H9 (cell line): ENCODE measurements at regions not wholly inside any gene's neighbourhood (a gene's known extent, or its start where the extent isn't known, plus 50 kb on each side); places are given as distances from the start of the nearest gene placed in this dataset.

ENCODE experiments used
- DNase-seq: peaks from one replicate; pipeline ENCODE4 v3.0.0-alpha.2; 2017
- H2AFZ ChIP-seq: one replicate; pipeline ENCODE4 v1.6.1; 2013; ENCODE audit warnings: mild to moderate bottlenecking, low read length, control low read depth, moderate library complexity
- H2AK5ac ChIP-seq: 2 replicates; pipeline ENCODE4 v1.6.1; 2013; ENCODE audit warnings: low read length, control low read depth, mixed read lengths; ENCODE audit not compliant: insufficient read length
- H2BK120ac ChIP-seq: one replicate; pipeline ENCODE4 v1.6.1; 2013; ENCODE audit warnings: low read depth, mild to moderate bottlenecking, low read length, control low read depth, inconsistent platforms; ENCODE audit not compliant: poor library complexity, severe bottlenecking
- H2BK12ac ChIP-seq: 2 replicates; pipeline ENCODE4 v1.6.1; 2013; ENCODE audit warnings: low read length, control low read depth, mixed read lengths, low read depth; ENCODE audit not compliant: insufficient read length
- H2BK15ac ChIP-seq: 2 replicates; pipeline ENCODE4 v1.6.1; 2013; ENCODE audit warnings: low read depth, low read length, control low read depth
- H2BK20ac ChIP-seq: one replicate; pipeline ENCODE4 v1.6.1; 2013; ENCODE audit warnings: low read depth, mild to moderate bottlenecking, low read length, control low read depth, inconsistent platforms; ENCODE audit not compliant: poor library complexity, severe bottlenecking
- H2BK5ac ChIP-seq: 2 replicates; pipeline ENCODE4 v1.6.1; 2013; ENCODE audit warnings: low read length, control low read depth, mixed read lengths; ENCODE audit not compliant: insufficient read length
- H3K14ac ChIP-seq: 2 replicates; pipeline ENCODE4 v1.6.1; 2013; ENCODE audit warnings: low read length, control low read depth; ENCODE audit not compliant: insufficient read depth
- H3K18ac ChIP-seq: 2 replicates; pipeline ENCODE4 v1.6.1; 2013; ENCODE audit warnings: low read depth, mild to moderate bottlenecking, mixed read lengths, low read length, control low read depth; ENCODE audit not compliant: insufficient read length
- H3K23ac ChIP-seq: 2 replicates; pipeline ENCODE4 v1.6.1; 2013; ENCODE audit warnings: low read length, control low read depth, mixed read lengths, low read depth; ENCODE audit not compliant: insufficient read length
- H3K23me2 ChIP-seq: 2 replicates; pipeline ENCODE4 v1.6.1; 2013; ENCODE audit warnings: low read depth, mild to moderate bottlenecking, mixed read lengths, low read length, control low read depth; ENCODE audit not compliant: insufficient read length, poor library complexity, severe bottlenecking
- H3K27ac ChIP-seq: 2 replicates; pipeline ENCODE4 v1.5.1; 2013; ENCODE audit warnings: low read length, control low read depth, mixed read lengths, low read depth; ENCODE audit not compliant: insufficient read length
- H3K27me3 ChIP-seq: 2 replicates; pipeline ENCODE4 v1.6.1; 2013; ENCODE audit warnings: low read length, control low read depth, inconsistent platforms; ENCODE audit not compliant: insufficient read depth
- H3K4ac ChIP-seq: 2 replicates; pipeline ENCODE4 v1.6.1; 2013; ENCODE audit warnings: low read depth, mild to moderate bottlenecking, control low read depth, inconsistent platforms, low read length, moderate library complexity
- H3K4me1 ChIP-seq: 2 replicates; pipeline ENCODE4 v1.6.1; 2013; ENCODE audit warnings: low read length, control low read depth, inconsistent platforms; ENCODE audit not compliant: insufficient read depth
- H3K4me2 ChIP-seq: 2 replicates; pipeline ENCODE4 v1.6.1; 2013; ENCODE audit warnings: low read length, control low read depth, mixed read lengths; ENCODE audit not compliant: insufficient read length, insufficient read depth
- H3K56ac ChIP-seq: 2 replicates; pipeline ENCODE4 v1.6.1; 2013; ENCODE audit warnings: low read depth, mild to moderate bottlenecking, mixed read lengths, low read length, control low read depth; ENCODE audit not compliant: insufficient read length
- H3K79me1 ChIP-seq: 2 replicates; pipeline ENCODE4 v1.6.1; 2013; ENCODE audit warnings: low read depth, mild to moderate bottlenecking, moderate library complexity, low read length, control low read depth, inconsistent platforms; ENCODE audit not compliant: insufficient read depth, poor library complexity, severe bottlenecking
- H3K79me2 ChIP-seq: 2 replicates; pipeline ENCODE4 v1.6.1; 2013; ENCODE audit warnings: low read length, control low read depth, inconsistent platforms; ENCODE audit not compliant: insufficient read depth
- H3K9ac ChIP-seq: 2 replicates; pipeline ENCODE4 v1.6.1; 2013; ENCODE audit warnings: low read length, control low read depth, mixed read lengths; ENCODE audit not compliant: insufficient read length; ENCODE audit errors: extremely low read depth
- H3K9me3 ChIP-seq: one replicate; pipeline ENCODE4 v1.6.1; 2013; ENCODE audit warnings: low read depth, low read length, inconsistent platforms; ENCODE audit not compliant: control insufficient read depth
- H3T11ph ChIP-seq: one replicate; pipeline ENCODE4 v1.6.1; 2013; ENCODE audit warnings: mild to moderate bottlenecking, low read length, control low read depth, inconsistent platforms
- H4K20me1 ChIP-seq: one replicate; pipeline ENCODE4 v1.6.1; 2013; ENCODE audit not compliant: control insufficient read depth, insufficient read length, insufficient read depth
- H4K5ac ChIP-seq: 2 replicates; pipeline ENCODE4 v1.6.1; 2013; ENCODE audit warnings: low read depth, mild to moderate bottlenecking, mixed read lengths, low read length, control low read depth; ENCODE audit not compliant: insufficient read length
- H4K8ac ChIP-seq: replicated peaks from 2 replicates; pipeline ENCODE4 v1.6.1; 2013; ENCODE audit warnings: low read length, control low read depth, mixed read lengths, low read depth; ENCODE audit not compliant: insufficient read length
- H4K91ac ChIP-seq: 2 replicates; pipeline ENCODE4 v1.6.1; 2013; ENCODE audit warnings: low read depth, mild to moderate bottlenecking, moderate library complexity, mixed read lengths, low read length, control low read depth; ENCODE audit not compliant: insufficient read length
- H3K27ac Mint-ChIP-seq, 3 experiments: 2 replicates in 2 of 3; 3 replicates in 1 of 3; pipeline ENCODE4 v1.8.0; 2020 to 2021; ENCODE audit warnings: mixed read lengths in 3 of 3, mild to moderate bottlenecking in 1 of 3, moderate library complexity in 1 of 3
- H3K27me3 Mint-ChIP-seq: 2 replicates; pipeline ENCODE4 v1.8.0; 2021; ENCODE audit warnings: low read depth, mild to moderate bottlenecking, moderate library complexity, mixed read lengths
- H3K36me3 Mint-ChIP-seq, 3 experiments: 2 replicates in 2 of 3; 3 replicates in 1 of 3; pipeline ENCODE4 v1.8.0; 2020 to 2021; ENCODE audit warnings: low read depth in 3 of 3, mixed read lengths in 3 of 3; ENCODE audit not compliant: insufficient read depth in 1 of 3
- H3K4me1 Mint-ChIP-seq, 2 experiments: 2 replicates each; pipeline ENCODE4 v1.8.0; 2020; ENCODE audit warnings: mixed read lengths in 2 of 2
- H3K4me3 Mint-ChIP-seq, 2 experiments: 2 replicates in 1 of 2; 3 replicates in 1 of 2; pipeline ENCODE4 v1.8.0; 2020 to 2021; ENCODE audit warnings: mild to moderate bottlenecking in 2 of 2, mixed read lengths in 2 of 2, moderate library complexity in 1 of 2
- H3K9me3 Mint-ChIP-seq, 2 experiments: 2 replicates in 1 of 2; 3 replicates in 1 of 2; pipeline ENCODE4 v1.8.0; 2020; ENCODE audit warnings: mild to moderate bottlenecking in 2 of 2, mixed read lengths in 2 of 2, moderate library complexity in 1 of 2
- WGBS: extraction: QIAGEN DNeasy Blood & Tissue Kit; methylation state at CpG from one replicate; pipeline ENCODE4 v1.1.7; 2013; ENCODE audit warnings: missing lambda C conversion rate, low lambda C conversion rate, mixed read lengths; ENCODE audit not compliant: insufficient read length; ENCODE audit errors: extremely low coverage; 5-methylcytosine and 5-hydroxymethylcytosine counted together
- TF ChIP-seq, protein P1 (sequence below): fragments of 200-600 bp; sonication (generic); conservative IDR thresholded peaks from 3 replicates; pipeline ENCODE4 v1.8.0; 2021; ENCODE audit warnings: antibody characterized with exemption, mild to moderate bottlenecking

GRCh38 chr10:36066102-36066501, 424.0 kb upstream of the FZD8 start:
- no peak overlapping the region for H3K18ac ChIP-seq
- H2BK15ac ChIP-seq = no peak overlapping the region
- no peaks in the 10 kb centered on the region for H3K4me1 ChIP-seq
- no peak overlapping the region for H2AK5ac ChIP-seq
- no peak overlapping the region for H4K91ac ChIP-seq
- no peaks in the 10 kb centered on the region for H3K79me2 ChIP-seq
- Mint-ChIP-seq H3K4me3 (no peak overlapping the region), H3K4me1 (no peaks in the 10 kb centered on the region), H3K36me3 (peaks cover 0 to 5% (median 2%) of the 10 kb centered on the region in 3 experiments; a peak in 2 of 7 replicates), H3K27me3 (peaks cover 1% of the 10 kb centered on the region; the same call in 1 of the 2 replicates), H3K27ac (no peak overlapping the region), H3K9me3 (peaks cover 7 to 14% of the 10 kb centered on the region in 2 experiments; a peak in 3 of 5 replicates)
- no peak overlapping the region for H2AFZ ChIP-seq
- H3K27ac ChIP-seq = no peak overlapping the region
- no peaks in the 10 kb centered on the region for H3K27me3 ChIP-seq
- no peak overlapping the region for H3K4ac ChIP-seq
- H4K8ac ChIP-seq = no peak overlapping the region
- no peaks in the 10 kb centered on the region for H3K79me1 ChIP-seq
- no peak overlapping the region for H2BK120ac ChIP-seq
- no peaks in the 10 kb centered on the region for H4K20me1 ChIP-seq
- no peak overlapping the region for H3K56ac ChIP-seq
- no peak overlapping the region for H3T11ph ChIP-seq
- no peak for DNase-seq
- H3K9me3 ChIP-seq = no peaks in the 10 kb centered on the region
- H4K5ac ChIP-seq = no peak overlapping the region
- no peak overlapping the region for H3K4me2 ChIP-seq
- no peak overlapping the region for H3K23ac ChIP-seq
- H2BK12ac ChIP-seq = no peak overlapping the region
- no peak overlapping the region for H2BK5ac ChIP-seq
- H2BK20ac ChIP-seq = no peak overlapping the region
- no peak overlapping the region for H3K9ac ChIP-seq
- H3K14ac ChIP-seq = no peak overlapping the region
- no peaks in the 10 kb centered on the region for H3K23me2 ChIP-seq
- TF ChIP-seq, protein P1, sequence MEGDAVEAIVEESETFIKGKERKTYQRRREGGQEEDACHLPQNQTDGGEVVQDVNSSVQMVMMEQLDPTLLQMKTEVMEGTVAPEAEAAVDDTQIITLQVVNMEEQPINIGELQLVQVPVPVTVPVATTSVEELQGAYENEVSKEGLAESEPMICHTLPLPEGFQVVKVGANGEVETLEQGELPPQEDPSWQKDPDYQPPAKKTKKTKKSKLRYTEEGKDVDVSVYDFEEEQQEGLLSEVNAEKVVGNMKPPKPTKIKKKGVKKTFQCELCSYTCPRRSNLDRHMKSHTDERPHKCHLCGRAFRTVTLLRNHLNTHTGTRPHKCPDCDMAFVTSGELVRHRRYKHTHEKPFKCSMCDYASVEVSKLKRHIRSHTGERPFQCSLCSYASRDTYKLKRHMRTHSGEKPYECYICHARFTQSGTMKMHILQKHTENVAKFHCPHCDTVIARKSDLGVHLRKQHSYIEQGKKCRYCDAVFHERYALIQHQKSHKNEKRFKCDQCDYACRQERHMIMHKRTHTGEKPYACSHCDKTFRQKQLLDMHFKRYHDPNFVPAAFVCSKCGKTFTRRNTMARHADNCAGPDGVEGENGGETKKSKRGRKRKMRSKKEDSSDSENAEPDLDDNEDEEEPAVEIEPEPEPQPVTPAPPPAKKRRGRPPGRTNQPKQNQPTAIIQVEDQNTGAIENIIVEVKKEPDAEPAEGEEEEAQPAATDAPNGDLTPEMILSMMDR = no peak
- WGBS = no CpG with 5 or more reads among the region's 2 CpGs
